Bronchial epithelial cell (primary cell): ENCODE measurements at regions not wholly inside any gene's neighbourhood (a gene's known extent, or its start where the extent isn't known, plus 50 kb on each side); places are given as distances from the start of the nearest gene placed in this dataset.

ENCODE experiments used
- DNase-seq: peaks from one replicate; pipeline ENCODE4 v3.0.0-alpha.2; 2010; ENCODE audit warnings: low read depth
- FAIRE-seq: peaks from 2 replicates; lab custom pipeline; 2011; peaks lifted over from hg19 to GRCh38; lab: Jason Lieb, UNC
- H3K27me3 ChIP-seq: 2 replicates; pipeline ENCODE4 v1.5.1; 2011; ENCODE audit warnings: low read length; ENCODE audit not compliant: control insufficient read depth, insufficient read depth
- H3K36me3 ChIP-seq: 2 replicates; pipeline ENCODE4 v1.5.1; 2011; ENCODE audit warnings: low read length; ENCODE audit not compliant: control insufficient read depth, insufficient read depth
- H3K4me3 ChIP-seq: 2 replicates; pipeline ENCODE4 v1.5.1; 2011; ENCODE audit warnings: mild to moderate bottlenecking, low read depth, low read length, control low read depth
- TF ChIP-seq, protein P1 (sequence below): IDR thresholded peaks from 2 replicates; pipeline ENCODE4 v1.5.1; 2011; ENCODE audit warnings: mild to moderate bottlenecking, moderate library complexity, low read length, control low read depth, inconsistent platforms; ENCODE audit not compliant: insufficient read depth, severe bottlenecking

DNA sequence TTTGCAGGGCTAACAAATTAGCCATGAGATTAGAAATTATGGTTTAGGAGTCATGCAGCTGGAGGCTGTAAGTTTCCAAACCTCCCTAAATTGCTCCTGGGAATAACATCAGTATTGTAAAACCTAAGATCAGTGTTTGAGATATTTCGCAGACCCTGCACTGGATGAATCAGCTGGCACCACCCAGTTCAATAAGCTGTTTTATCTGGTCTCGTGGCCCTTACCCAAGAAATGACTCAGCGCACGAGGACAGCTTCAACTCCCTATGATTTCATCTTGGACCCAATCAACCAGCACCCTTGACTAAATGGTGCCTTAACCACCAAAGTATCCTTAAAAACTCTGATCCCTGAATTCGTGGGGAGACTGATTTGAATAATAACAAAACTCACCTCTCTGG, 482.0 kb upstream of the PCDH15 start:
- FAIRE-seq, result no peak
- TF ChIP-seq, protein P1, sequence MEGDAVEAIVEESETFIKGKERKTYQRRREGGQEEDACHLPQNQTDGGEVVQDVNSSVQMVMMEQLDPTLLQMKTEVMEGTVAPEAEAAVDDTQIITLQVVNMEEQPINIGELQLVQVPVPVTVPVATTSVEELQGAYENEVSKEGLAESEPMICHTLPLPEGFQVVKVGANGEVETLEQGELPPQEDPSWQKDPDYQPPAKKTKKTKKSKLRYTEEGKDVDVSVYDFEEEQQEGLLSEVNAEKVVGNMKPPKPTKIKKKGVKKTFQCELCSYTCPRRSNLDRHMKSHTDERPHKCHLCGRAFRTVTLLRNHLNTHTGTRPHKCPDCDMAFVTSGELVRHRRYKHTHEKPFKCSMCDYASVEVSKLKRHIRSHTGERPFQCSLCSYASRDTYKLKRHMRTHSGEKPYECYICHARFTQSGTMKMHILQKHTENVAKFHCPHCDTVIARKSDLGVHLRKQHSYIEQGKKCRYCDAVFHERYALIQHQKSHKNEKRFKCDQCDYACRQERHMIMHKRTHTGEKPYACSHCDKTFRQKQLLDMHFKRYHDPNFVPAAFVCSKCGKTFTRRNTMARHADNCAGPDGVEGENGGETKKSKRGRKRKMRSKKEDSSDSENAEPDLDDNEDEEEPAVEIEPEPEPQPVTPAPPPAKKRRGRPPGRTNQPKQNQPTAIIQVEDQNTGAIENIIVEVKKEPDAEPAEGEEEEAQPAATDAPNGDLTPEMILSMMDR, result no peak

DNA sequence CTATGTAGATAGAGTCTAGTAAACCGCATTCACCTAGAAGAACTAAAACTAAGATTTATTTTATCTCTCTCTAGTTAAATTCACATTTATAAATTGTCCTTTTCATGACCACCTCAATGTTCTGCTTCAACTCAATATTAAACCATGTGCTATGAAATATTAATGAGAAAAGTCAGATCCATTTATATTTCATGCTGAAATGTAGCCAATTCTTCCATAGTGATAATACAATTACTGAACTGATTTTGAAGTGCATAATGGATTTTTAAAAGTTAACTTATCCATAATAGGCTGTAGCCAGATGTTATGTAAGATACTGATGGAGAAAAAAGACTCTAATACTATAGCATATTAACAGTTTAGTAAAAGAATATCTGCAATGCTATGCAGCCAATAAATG, 479.7 kb upstream of the PCDH15 start:
- DNase-seq, result no peak
- no peaks in the 10 kb centered on the region for H3K36me3 ChIP-seq
- FAIRE-seq, result no peak
- TF ChIP-seq, protein P1, result no peak
- H3K27me3 ChIP-seq, result no peaks in the 10 kb centered on the region
- H3K4me3 ChIP-seq, result no peak overlapping the region

More for the DNA sequence above, 482.0 kb upstream of the PCDH15 start:
- H3K4me3 ChIP-seq, result no peak overlapping the region
- no peaks in the 10 kb centered on the region for H3K27me3 ChIP-seq
- DNase-seq, result no peak
- no peaks in the 10 kb centered on the region for H3K36me3 ChIP-seq

DNA sequence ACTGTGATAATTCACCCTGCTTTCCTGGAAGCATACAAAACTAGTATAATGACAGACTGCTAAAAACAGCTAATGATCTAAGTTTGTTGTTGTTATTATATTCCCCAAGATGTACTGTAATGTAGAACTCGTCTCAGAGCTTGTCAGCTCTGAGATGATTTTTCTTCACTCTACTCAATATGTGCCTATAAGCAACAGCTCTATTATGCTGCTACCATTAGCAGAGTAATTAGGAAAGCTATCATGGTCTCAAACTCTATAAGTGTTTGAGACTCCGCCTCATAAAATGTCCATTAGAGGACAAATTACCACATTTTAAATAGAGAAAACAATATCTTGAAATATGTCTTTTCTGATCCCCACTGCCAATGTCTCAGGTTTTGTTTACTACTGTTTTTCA, 476.5 kb upstream of the PCDH15 start:
- no peak for DNase-seq
- no peak overlapping the region for H3K4me3 ChIP-seq
- TF ChIP-seq, protein P1, result no peak
- FAIRE-seq, result no peak
- H3K27me3 ChIP-seq, result no peaks in the 10 kb centered on the region
- no peaks in the 10 kb centered on the region for H3K36me3 ChIP-seq

DNA sequence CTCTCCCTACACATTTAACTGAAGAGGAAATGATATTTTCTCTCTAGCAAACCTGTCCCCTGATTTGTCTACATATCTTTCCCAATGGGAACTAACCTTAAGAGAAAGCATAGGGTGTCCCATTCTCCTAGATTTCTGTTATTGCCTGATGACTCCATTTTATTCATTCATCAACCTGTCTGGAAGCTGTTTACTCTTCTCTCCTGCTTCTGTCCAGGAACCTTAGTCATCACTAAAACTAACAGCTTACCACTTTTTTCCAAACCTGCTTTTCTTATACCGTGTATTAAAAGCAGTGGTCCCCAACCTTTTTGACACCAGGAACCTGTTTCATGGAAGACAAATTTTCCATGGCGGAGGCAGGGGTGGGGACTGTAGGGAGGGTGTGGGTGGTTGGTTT, 473.3 kb upstream of the PCDH15 start:
- DNase-seq, result no peak
- Histone ChIP-seq H3K4me3 (no peak overlapping the region), H3K27me3 (no peaks in the 10 kb centered on the region), H3K36me3 (no peaks in the 10 kb centered on the region)
- TF ChIP-seq, protein P1, result no peak
- FAIRE-seq, result no peak

DNA sequence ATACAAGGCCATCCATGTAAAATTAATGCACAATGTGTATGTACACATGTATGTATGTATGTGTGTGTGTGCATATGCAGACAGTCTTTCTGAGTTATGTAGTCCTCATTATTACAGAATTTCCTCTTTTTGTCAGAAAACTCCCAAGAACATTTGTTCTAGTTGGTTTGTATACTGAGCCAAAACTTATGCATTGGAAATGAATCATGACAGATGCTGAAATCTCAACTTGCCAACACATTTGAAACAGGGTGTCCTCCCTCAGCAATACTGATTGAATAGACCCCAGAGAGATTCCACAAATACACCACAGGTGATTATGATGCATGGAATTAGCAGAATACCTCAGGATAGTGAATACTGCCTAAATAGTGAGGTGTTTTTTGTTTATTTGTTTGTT, 472.9 kb upstream of the PCDH15 start:
- Histone ChIP-seq H3K27me3 (no peaks in the 10 kb centered on the region), H3K4me3 (no peak overlapping the region), H3K36me3 (no peaks in the 10 kb centered on the region)
- FAIRE-seq, result no peak
- TF ChIP-seq, protein P1, result no peak
- no peak for DNase-seq

DNA sequence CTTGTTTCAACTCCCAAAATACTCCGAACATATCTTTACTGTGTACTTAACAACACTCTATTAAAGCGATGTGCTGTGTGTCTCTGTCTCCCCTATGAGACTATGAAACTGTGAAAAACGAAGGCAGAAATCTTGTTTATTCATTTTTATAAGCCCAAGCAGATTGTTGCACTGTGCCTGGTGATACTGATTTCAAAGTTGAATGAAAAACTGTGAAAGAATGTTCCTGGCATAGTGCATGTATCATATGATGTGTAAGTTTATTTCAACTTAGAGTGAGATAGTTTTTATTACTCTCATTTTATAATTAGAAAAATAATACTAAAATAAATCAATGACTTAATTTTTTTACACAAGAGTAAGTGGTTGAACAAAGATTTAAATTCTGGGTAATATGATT, 471.9 kb upstream of the PCDH15 start:
- Histone ChIP-seq H3K27me3 (no peaks in the 10 kb centered on the region), H3K4me3 (no peak overlapping the region), H3K36me3 (no peaks in the 10 kb centered on the region)
- FAIRE-seq (no peak), DNase-seq (no peak)
- TF ChIP-seq, protein P1, result no peak
